ENCODE measurements at regions not wholly inside any gene's neighbourhood (a gene's known extent, or its start where the extent isn't known, plus 50 kb on each side); places are given as distances from the start of the nearest gene placed in this dataset.
"Not testable (repeated sequence)": the region's sequence is repeated elsewhere in the genome, so short reads cannot be mapped to it uniquely, and the experiment has no call there.

- no peak for DNase-seq
Measured at GRCh38 chr12:31906557-31907301, 52.5 kb upstream of the RESF1 start.

DNA sequence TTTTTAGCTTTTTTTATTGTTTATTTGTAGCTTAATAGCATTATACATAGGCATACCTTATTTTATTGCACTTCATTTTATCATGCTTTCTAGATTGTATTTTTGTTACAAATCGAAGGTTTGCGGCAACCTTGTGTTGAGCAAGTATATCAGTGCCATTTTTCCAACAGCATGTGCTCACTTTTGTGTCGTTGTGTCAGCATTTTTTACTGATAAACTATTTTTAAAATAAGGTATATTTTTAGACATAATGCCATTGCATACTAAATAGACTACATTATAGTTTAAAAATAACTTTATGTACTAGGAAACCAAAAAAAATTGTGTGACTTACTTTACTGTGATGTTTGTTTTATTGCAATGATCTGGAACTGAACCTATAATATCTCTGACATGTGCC lies 56.2 kb upstream of the RESF1 start:
- DNase-seq, result no peak

DNA sequence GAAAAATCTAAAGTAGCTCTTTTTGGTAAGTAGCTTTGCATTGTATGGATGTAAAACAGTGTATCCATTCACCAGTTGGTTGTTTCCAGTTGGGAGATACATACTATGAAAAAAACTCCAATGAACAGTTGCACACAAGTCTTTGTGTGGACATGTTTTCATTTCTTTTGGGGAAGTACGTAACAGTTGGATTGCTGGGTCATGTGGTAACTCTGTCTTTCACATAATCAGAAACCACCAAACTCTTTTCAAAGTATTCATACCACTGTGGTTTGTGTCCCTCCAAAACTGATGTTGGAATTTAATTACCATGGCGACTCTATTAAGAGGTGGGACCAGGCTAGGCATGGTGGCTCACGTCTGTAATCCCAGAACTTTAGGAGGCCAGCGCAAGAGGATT lies 58.9 kb upstream of the RESF1 start:
- DNase-seq, result no peak

DNA sequence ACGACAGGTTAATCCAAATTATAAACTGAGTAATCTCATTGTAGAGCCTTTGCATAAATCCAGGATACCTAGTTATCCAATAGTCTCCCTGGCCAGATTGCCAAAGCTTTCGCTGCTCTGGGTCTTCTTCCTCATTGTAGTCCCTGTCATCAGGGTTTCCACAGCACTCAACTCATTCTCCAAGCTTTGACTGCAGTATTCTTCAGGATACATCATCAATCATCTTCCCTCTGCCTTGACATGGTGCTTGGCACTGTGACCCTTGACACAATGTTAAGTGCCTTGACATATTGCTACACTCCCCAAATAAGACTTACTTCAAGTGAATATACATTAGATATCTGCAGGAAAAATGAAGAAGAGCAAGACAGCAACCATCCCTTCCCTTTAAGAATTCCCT lies 60.1 kb upstream of the RESF1 start:
- no peak for DNase-seq

DNA sequence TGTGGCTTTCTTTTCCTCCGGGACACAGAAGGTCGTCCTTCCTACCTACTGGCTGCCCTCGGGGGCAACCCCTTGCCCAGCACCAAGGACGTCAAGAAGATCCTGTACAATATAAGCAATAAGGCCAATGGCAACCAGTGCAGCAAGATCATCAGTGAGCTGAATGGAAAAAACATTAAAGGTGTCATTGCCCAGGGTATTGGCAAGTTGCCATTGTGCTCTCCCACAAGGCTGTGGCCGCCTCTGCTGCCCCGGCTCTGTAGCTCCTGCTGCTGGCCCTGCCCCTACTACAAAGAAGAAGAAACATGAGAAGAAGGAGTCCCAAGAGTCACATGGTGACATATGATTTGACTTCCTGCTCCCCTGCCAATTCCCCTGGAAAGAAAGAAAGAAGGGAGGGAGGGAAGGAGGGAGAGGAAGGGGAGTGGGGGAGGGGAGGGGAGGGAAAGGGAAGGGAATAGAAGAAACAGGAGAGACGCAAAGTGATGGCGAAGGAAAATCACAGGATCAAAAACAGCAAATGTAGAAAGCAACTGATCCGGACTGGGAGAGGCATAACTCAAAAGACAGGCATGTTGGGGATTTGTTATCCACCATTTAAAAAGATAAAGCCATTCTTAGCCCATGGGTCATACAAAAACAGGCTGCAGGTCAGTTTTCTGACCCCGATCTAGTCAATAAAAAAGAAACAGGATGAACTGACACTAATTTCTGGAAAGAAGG lies 61.3 kb upstream of the RESF1 start:
- DNase-seq, result peak; percentile 47 to 49

GRCh38 chr12:31897092-31897491 lies 62.1 kb upstream of the RESF1 start:
- DNase-seq, result not testable (repeated sequence)

DNA sequence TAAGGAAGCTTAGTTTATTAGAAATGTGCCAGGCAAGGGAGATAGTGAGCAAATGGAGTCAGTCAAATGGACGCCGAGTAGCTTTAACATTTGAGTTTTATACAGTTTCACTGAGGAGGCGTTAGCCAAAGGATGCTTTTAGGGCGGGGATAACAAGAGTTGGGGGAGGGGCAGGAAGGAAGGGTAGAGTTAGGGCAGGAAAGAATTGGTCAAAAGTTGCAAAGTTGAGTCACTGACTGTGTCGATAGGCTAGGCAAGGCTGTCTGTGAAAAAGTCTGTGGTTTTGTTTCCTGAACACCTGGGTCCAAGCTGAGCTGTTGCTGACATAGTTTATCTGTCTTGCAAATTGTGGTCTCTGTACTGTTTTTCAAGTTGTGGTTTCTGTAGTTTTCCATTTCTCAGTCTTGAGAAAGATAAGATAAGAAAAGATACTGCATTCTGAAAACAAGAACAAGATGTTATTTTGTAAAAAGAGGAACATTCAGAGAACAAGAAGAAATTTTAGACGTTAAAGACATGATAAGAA lies 62.6 kb upstream of the RESF1 start:
- peak; percentile 93 to 94 for DNase-seq

DNA sequence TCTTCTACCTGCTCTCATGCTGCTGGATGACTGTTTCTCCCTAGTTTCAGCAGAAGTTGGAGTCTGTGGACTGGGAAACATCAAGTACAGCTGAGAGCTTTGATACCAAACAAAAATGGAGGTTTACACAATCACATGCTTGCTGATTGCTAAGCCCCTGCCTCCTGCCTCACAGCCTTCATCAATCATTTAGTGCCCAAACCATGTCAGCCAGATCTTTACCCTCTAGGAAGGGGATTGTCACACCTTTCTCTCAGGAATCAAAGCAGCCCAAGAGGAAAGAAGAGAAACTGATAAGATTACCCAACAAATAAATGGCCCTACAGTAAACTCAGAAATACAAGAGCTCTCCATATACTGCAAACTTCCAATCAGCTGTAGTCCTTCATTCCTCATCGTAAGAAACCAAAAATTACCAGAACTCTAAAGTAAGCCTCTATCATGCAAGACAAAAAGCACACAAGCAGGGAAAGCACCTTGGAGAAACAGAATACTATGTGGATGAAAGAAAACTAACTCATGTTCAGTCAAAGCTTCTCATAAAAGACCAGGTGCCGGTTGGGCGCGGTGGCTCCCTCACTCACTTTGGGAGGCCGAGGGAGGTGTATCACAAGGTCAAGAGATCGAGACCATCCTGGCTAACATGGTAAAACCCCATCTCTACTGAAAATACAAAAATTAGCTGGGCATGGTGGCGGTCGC lies 63.6 kb upstream of the RESF1 start:
- DNase-seq, result no peak

DNA sequence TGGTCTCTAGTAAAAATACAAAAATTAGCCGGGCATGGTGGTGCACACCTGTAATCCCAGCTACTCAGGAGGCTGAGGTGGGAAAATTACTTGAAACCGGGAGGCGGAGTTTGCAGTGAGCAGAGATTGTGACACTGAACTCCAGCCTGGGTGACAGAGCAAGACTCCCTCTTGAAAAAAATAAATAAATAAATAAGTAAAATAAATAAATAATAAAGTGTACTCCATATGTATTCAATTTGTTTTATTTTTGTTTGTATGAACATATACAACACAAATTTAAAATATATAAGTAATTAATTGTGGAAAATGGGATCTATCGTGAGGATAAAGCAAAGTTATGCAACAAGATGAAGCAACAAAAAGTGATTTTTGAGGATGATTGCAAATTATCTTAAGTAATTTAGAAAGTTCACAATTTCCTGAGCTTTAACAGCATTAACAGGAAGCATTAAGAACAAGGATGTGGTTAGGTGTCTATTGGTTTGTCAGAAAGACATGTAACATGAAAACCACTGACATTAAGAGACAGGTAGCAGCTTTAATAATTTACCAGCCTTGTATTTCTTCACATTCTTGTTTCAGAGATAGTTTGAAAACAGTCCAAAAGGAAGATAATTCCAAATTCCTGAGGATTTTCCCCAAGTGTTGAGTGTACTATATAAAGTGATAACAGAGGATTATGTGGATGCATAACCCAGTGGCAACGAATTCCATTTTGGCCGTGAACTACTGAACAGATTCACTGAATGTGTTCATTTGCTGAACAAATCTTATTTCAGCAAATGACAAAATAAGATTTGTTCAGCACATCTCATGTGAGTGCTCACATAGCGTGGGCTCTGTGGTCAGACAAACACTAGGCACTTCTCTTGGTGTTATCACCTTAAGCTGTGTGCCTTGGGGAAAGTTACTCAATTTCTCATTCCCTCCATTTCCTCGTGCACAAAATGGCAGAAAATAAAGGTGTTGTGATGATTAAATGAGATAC lies 68.6 kb upstream of the RESF1 start:
- DNase-seq, result peak in 1 of 2 donors; percentile 75

GRCh38 chr12:31887109-31887811 lies 72.0 kb upstream of the RESF1 start:
- peak in 1 of 2 donors; percentile 39 for DNase-seq

- DNase-seq, result not testable (repeated sequence)
Measured at GRCh38 chr12:31882682-31883081, 76.5 kb upstream of the RESF1 start.

- no peak for DNase-seq
Measured at GRCh38 chr12:31880340-31880739, 78.9 kb upstream of the RESF1 start.

- no peak for DNase-seq
Measured at GRCh38 chr12:31877884-31878283, 81.3 kb upstream of the RESF1 start.

DNA sequence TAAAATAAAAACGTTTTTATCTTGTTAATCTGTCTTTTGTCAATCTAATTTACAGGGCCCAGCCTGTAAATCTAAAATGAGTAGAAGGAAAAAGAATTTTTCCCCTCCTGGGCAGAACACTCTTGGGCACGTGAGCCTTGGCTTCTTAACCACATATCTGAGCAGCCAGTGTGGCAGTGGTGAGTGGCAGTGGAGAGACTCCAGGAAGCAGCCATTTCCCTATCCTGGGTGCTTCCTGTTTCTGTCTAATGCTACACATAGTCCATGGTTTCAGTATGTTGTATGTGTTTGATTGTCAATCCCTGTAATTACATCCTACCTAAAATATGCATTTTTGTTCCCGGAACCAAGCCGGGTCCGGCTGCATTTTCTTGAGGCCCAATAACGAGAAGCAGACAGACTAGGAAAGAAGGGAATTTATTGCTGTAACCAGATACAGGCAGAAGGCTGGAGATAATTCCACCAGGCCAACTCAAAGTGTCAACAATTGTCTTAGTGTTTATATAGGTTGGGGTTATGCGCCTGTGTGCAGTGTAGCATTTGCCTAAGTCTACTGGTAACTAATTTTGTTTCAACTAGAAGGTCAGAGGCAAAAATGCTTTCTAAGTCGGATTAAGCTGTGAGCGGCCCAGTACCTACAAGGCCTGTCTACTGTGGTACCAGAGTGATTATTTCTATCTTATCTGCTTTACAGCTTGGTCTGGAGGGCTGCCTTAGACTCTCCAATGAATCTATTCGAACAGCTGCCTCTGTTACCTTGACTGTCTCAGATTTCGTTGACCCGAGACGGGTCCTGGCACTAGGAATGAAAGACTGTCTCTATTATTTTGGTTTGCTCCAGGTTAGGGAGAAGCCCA lies 82.4 kb upstream of the RESF1 start:
- peak in 1 of 2 donors; percentile 53 for DNase-seq

GRCh38 chr12:31875609-31875964 lies 83.6 kb upstream of the RESF1 start:
- no peak for DNase-seq

- DNase-seq, result peak; percentile 87 to 90
Measured at GRCh38 chr12:31874961-31875608, 84.1 kb upstream of the RESF1 start.

- no peak for DNase-seq
Measured at GRCh38 chr12:31872831-31873604, 86.2 kb upstream of the RESF1 start.

DNA sequence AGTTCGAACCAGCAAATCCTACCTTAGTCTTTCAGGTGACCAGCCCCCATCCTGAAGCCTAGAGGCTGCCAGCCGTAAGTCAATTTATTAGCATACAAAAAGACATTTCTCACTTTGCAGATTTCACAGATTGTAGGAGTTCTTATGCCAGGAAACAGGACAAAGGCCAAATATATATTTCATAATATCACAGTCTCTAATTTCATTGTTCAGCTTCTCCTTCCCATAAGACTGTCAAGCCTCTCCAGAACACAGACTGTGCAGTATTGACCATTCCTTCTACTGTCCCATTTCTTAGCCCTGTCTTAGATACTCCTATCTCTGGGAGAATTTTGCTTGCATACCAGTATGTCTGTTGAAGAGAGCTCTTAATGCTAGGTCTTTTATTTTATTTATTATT lies 89.2 kb upstream of the RESF1 start:
- no peak for DNase-seq

GRCh38 chr12:31868965-31869364 lies 90.2 kb upstream of the RESF1 start:
- DNase-seq, result no peak
